PFSK-1 (cell line): ENCODE measurements at regions not wholly inside any gene's neighbourhood (a gene's known extent, or its start where the extent isn't known, plus 50 kb on each side); places are given as distances from the start of the nearest gene placed in this dataset.

Experiments
- FOXP2 ChIP-seq: optimal IDR thresholded peaks from 2 replicates; pipeline ENCODE3; 2011; ENCODE audit warnings: borderline replicate concordance, control low read depth, inconsistent platforms; ENCODE audit not compliant: insufficient read depth; ENCODE audit errors: extremely low read length, extremely low read depth
- POLR2AphosphoS5 ChIP-seq: IDR thresholded peaks from 2 replicates; pipeline ENCODE4 v1.6.1; 2012; ENCODE audit warnings: low read depth, mild to moderate bottlenecking, control low read depth, low read length, moderate library complexity
- SIN3A ChIP-seq: IDR thresholded peaks from 2 replicates; pipeline ENCODE4 v1.6.1; 2012; ENCODE audit warnings: mild to moderate bottlenecking, low read length, moderate library complexity, borderline replicate concordance; ENCODE audit not compliant: insufficient read depth
- TAF1 ChIP-seq: IDR thresholded peaks from 2 replicates; pipeline ENCODE4 v1.6.1; 2012; ENCODE audit warnings: low read length, control low read depth, borderline replicate concordance; ENCODE audit not compliant: insufficient read depth
- TF ChIP-seq, protein P1 (sequence below), 2 experiments: IDR thresholded peaks; 2 replicates each; pipeline versions ENCODE4 v1.6.1 to v1.8.0; 2011 to 2012; ENCODE audit warnings: low read depth in 2 of 2, low read length in 2 of 2, control low read depth in 1 of 2, inconsistent platforms in 1 of 2, mild to moderate bottlenecking in 1 of 2, moderate library complexity in 1 of 2; ENCODE audit not compliant: insufficient read depth in 1 of 2

DNA sequence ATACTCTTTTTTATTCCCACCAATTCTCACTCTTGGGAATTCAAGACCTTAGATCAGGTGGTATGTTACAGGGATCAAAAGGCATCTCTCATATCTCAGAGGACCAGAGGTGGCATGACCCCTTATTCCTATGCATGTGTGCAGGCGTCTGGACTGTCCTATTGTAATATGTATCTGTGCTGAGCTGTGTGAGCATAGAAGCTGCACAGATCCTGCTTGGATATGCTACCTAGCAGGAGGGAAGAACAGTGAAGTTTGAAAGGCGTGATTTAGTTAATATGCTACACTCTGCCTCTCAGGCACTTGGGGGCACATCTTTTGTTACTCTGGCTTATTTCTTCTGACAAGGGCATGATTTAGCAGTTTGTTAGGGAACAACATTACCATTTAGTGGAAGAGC lies 86.7 kb upstream of the ZRANB2 start:
- TF ChIP-seq POLR2AphosphoS5, result no peak
- TF ChIP-seq, protein P1, sequence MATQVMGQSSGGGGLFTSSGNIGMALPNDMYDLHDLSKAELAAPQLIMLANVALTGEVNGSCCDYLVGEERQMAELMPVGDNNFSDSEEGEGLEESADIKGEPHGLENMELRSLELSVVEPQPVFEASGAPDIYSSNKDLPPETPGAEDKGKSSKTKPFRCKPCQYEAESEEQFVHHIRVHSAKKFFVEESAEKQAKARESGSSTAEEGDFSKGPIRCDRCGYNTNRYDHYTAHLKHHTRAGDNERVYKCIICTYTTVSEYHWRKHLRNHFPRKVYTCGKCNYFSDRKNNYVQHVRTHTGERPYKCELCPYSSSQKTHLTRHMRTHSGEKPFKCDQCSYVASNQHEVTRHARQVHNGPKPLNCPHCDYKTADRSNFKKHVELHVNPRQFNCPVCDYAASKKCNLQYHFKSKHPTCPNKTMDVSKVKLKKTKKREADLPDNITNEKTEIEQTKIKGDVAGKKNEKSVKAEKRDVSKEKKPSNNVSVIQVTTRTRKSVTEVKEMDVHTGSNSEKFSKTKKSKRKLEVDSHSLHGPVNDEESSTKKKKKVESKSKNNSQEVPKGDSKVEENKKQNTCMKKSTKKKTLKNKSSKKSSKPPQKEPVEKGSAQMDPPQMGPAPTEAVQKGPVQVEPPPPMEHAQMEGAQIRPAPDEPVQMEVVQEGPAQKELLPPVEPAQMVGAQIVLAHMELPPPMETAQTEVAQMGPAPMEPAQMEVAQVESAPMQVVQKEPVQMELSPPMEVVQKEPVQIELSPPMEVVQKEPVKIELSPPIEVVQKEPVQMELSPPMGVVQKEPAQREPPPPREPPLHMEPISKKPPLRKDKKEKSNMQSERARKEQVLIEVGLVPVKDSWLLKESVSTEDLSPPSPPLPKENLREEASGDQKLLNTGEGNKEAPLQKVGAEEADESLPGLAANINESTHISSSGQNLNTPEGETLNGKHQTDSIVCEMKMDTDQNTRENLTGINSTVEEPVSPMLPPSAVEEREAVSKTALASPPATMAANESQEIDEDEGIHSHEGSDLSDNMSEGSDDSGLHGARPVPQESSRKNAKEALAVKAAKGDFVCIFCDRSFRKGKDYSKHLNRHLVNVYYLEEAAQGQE (IDR thresholded peaks at IDR 0.05; ENCODE audit: insufficient read depth in 1 of 2, low read depth in 2 of 2, low read length in 2 of 2), result no peak
- no peak for TF ChIP-seq TAF1

DNA sequence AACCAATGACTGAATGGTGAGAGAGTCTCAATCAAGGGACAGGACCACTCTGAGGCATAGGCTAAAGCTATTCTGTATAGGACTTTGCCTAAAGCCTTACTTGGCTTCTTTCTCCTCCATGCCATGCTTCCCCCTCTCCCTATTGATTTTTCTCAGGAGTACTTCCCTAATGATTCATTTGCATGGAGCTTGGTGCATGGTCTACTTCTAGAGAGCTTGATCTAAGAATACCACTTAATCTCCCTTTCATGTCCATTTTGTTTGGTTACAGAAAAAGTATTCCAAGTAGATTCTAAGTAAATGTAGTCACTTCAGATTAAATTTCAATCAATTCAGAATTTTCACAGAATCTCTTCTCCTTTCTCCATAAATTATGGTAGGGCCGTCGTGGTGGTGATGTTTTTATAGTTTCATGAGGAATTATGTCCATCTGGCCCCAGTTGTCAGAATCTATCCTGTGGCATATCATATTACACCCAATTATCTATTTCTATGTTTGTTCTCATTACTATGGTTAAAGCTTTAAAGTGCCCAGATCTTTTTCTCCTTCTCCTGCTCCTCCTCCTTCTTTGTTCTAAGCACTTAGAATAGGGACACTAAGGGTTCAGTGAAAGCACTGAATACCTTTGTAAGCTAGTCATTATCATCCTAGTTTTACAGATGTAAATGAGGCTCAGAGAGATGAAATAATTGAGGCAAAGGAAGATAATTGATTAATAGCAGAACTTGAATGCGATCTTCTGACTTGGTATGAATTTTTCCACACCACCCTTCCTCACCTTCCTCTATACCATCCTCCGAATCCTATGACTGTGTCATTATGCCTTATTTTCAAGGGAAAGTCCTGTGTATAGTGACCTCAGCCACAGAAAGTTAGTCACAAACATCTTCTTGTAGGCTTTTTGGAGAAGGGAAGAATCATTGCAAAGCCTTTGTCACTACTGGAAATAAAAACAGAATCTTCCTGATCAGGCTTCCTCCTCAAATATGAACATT lies 85.6 kb upstream of the ZRANB2 start:
- no peak for TF ChIP-seq POLR2AphosphoS5
- TF ChIP-seq SIN3A, result no peak
- no peak for TF ChIP-seq TAF1
- TF ChIP-seq, protein P1 (IDR thresholded peaks at IDR 0.05; ENCODE audit: insufficient read depth in 1 of 2, low read depth in 2 of 2, low read length in 2 of 2), result no peak
- no peak for TF ChIP-seq FOXP2

DNA sequence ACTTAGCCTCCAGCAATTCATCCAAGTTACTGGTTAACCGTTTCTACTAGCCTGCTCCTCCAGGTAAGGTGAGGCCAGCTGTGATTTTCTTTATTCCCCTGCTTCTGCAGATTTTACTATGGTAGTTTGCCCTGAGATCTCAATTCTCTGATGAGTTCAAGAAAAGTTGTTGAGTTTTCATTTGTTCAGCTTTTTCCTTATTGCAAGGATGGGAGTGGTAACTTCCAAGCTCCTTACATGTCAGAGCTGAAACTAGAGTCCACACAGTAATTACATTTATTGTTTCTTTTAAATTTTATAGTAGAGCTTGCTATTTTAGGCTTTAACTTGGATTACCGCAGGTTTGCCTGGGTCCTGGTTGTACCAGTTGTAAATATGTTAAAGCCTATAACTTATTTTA lies 76.9 kb upstream of the ZRANB2 start:
- TF ChIP-seq, protein P1 (IDR thresholded peaks at IDR 0.05; ENCODE audit: insufficient read depth in 1 of 2, low read depth in 2 of 2, low read length in 2 of 2), result no peak
- TF ChIP-seq SIN3A (no peak), POLR2AphosphoS5 (no peak), FOXP2 (no peak), TAF1 (no peak)

DNA sequence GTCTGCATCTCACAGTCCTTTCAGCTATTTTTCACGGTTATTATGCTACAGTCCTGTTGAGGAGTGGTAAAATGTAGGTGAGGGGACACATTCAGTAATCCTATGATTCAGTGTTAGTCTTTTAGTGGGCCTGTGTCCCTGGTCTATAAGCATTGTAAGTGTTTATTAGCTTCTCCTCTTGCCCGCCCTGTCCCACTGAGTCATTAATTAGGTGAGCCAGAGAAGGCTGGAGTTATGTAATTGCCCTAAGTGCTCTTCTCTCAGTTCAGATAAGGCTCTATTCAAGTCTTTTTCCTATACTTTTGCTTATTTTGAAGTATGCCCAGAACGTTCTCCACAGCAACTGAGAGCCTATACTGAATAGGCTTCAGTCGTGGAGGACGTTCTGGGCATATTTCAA lies 76.3 kb upstream of the ZRANB2 start:
- TF ChIP-seq, protein P1 (IDR thresholded peaks at IDR 0.05; ENCODE audit: insufficient read depth in 1 of 2, low read depth in 2 of 2, low read length in 2 of 2), result no peak
- no peak for TF ChIP-seq SIN3A
- no peak for TF ChIP-seq FOXP2
- no peak for TF ChIP-seq POLR2AphosphoS5
- no peak for TF ChIP-seq TAF1
